DMS79 treated with DMSO at 0.1 percent for 48 hours (cell line): ENCODE measurements at regions not wholly inside any gene's neighbourhood (a gene's known extent, or its start where the extent isn't known, plus 50 kb on each side); places are given as distances from the start of the nearest gene placed in this dataset.

ENCODE experiments used
- DNase-seq: peaks from one replicate; lab custom pipeline; 2025; lab: John Stamatoyannopoulos, UW

DNA sequence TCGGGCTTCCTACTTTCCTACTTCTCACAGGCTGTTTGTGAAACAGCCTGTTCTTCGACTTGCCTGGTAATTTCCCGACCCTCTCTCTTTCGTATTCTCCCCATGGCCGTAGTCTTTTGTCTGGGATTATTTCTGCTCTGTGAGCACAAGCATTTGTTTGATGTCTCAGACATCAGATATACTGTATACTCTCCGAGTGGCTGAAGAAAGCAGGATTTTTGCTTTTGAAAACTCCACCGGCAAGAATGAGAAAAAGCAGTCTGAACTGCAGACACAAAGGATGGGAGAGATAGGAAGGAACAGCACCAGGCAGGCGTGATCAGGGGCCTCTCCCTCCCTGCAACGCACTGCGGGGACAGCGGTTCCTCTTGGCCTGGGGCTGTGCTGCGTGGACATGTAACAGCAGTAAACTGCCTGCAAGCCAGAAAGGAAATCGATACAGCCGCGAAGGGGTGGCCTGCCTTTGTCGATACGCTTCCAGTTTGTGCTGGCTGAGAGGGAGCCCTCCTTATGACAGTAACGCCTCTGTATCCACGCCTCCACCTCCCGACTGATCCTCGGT is 313.9 kb upstream of the TLE4 start:
- no peak for DNase-seq

DNA sequence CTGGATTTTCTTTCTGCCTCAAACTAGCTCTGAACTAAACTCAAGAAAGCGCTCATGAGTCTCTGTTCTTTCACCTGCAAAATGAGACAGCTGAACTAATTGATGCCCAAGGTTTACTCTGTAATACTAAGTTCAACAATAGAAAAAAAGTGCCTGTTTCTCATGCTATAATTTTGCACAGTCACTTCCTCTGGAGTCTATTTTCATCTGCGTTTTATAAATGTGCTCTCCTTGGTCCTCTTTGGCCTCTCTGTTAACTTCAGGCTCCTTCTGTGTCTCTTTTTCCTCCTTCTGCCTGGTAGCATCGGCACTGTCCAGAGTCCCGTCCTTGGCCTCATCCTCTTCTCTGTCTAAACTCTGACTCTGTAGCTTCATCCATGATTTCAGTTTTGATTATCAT is 311.9 kb upstream of the TLE4 start:
- no peak for DNase-seq

DNA sequence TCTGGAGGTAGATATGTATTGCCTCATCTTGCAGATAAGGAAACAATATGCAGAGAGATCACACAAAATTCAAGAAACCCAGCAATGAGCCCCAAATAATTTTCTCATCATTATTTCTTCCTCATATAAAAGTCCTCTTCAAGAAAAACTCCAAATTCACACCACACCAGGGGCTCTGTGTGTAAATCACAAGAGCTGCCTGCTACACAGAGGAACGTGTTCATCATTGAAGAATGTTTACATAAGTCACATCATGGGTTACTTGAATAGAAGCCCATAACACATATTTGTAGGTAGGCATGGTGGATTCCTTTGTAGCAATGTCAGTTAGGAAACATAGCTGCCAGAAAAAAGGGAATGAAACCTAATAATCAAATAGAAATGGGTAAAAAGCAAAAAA is 308.1 kb upstream of the TLE4 start:
- DNase-seq = no peak

DNA sequence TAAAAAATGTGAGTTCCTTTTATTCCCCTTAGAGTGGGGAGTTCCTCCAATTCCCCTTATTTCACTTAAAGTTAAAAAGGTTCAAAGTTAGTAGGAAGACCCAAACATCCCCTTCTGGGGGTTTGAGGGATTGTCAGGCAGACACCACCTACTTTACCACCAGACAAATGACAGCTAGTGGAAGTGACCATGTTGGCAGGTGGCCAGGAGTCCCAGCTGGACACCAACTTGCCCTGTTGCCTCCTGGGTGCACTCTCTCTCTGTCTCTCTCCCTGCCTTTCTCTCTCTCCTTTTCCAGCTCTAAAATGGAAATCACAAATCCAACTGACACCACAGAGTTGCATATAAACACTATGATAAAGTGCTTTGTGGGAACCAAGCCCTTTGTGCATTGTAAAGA is 307.7 kb upstream of the TLE4 start:
- no peak for DNase-seq

DNA sequence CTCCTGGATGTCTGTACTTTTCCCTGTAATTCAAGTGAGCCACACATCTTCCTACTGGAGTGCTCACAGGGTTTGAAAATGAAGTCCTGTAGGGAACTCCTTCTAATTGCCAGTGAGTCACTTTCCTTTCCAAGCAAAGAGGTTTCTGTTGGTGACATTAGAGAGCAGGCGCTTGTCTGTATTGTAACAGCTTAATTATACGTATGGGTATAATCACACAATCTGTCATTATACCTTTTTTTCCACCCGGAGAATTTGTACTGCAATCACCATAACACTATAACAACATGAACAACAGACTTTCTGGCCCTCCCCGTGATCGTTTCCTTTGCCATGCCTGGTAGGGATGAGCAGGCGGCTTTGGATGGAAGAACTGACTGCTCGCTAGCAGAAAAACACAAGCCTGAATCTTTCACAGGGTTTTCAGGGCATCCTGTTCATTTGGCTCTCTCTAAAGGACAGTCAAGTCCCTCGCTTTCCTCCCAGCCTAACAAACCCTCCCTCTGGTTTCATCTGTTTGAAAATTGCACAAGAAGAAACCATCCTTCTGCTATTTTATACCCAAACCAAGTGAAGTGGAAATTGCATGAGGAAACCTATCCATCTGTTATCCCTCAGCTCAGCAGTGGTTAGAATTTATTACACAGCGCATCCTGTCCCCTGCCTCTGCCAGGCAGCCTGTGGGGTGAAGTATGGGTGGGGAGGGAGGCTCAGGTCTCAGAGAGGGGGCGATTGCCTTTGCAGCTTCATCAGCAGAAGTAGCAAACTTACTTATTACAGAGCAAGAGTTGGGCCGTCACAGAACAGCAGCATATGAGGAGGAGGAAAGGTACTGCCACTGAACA is 307.0 kb upstream of the TLE4 start:
- DNase-seq = no peak

DNA sequence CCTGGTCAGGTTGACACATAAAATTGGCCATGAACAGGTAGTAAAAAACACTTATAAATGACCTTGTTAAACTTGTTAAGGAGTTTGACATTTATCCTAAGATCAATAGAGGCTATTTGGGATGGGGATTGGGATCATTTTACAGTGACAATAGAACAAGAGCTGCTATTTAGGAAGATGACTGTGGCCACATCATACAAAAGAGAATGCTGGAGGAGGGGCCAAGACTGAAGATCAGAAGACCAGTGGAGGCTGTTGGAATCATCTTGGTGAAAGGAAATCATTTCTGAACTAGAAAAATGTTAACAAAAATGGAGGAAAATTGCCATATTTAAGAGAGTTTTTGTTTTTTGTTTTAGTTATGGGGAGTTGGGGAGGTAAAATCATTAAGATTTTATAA is 304.8 kb upstream of the TLE4 start:
- DNase-seq = no peak

DNA sequence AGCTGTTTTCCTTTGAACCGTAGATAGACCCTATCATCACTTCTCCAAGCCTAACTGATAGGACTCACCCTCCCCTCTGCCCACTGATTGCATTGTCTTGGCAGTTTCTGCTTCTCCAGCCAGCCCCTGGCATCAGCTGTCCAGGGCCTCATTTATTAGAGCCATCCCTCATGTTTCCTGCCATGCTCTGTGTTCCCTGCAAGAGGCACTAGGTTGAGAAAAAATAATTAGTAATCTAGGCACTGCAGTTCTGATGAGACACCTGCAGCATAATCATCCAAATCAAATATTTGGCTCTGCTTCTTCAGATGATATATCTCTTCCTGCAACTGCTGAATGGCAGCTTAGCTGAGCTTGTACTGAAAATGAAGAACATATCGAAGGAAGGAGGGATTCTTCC is 303.0 kb upstream of the TLE4 start:
- no peak for DNase-seq

DNA sequence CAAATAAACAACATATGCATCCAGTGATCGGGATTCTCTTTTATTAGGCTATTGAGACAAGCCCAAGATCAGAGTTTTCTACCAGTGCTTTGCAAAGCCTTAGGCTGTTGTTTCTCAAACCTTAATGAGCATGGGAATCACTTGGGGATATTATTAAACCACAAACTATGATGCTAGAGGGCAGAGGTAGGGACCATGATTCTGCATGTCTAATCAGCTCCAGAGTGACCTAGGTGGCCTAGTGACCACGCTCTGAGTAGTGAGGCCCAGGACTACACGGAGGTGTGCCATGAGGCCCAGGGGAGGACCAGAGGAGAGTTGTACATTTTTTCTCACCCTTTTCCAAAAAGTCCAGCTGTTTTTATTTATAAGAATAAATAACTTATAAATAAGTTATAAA is 298.5 kb upstream of the TLE4 start:
- no peak for DNase-seq

DNA sequence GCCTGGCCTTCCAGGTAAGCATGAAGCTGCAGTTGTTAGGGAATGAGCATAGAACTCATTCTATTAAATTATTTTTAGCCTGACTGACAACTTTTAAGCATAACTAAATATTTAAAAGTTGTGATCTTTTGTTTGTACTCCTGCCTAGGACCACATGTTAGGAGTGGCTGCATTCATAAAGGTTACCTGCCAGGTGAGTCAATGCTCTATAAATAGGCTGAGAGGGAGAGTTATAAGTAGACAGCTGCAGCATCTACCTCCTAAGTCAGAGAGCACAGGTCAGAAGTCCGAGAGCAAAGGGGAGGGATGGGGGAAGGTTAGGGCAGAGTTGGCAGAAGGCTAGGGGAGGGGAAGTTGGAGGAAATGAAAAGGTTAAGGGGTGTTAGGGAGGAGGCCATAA is 292.4 kb upstream of the TLE4 start:
- DNase-seq = no peak

DNA sequence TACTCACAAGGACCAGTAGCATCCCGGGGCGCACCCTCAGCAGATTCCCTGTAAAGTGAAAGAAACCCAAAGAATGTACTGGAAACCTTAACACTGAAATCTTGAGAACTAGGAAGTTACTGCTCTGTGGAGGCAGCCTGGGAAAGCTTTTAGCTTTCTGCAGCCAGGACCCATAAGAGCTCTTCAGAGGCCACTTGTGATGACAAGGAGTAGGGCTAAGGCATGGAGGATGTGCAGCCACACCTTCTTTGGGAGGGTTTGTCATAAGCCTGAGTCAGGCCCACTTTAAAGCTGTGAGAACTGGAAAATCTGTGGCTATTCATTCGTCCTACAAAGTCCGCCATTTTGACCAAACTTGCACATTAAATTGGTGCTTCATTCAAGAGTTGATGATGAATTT is 291.1 kb upstream of the TLE4 start:
- peak; percentile 6 for DNase-seq

DNA sequence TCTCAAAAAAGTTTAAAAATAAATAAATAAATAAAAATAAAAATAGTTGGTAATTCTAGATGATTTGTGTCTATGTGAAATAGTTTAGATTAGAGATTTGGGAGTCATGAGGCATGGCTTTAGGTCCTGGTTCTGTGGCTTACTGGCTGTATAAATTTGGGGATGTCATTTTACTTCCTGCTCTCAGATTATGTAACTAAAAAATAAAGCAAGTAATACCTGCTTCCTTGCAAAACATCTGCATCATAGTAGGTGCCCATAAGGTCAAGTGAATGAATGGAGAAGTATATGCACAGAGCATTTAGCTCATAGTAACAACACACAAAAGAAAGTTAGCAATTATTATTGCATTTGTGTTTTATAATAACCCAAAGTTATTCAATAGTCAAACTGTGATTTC is 287.7 kb upstream of the TLE4 start:
- no peak for DNase-seq

DNA sequence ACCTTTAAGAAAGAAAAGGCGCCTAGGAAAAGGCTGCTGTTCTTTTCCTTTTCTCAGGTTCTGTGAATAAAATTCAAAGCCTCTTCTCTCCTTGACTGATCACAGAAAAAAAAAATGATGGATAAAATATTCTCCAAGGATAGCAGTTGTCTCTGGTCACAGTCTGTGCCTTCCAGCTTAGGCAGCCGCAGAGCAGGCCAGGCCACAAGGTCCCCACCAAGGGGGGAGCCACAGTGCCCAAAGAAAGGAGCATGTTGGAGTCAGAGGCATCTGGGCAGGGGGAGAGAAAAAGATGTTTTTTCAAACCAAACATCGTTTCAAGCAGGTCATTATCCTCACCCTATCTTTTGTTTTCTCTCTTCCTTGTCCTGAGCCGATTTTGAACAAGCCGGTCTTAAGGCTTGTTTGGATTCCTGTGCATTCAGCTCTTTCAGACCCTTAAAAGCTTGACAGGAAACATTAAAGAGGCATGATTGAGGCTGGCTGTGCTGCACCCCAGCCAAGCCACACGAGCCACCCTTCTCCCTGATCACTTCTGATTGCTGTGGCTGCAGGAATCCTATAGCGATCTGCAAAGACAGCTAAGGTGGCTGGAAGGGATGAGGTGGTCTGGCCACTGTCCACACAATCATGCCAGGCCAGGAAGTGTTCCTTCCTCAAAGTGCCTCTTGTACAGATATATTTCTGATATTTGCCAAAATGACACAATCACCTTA is 284.6 kb upstream of the TLE4 start:
- no peak for DNase-seq

DNA sequence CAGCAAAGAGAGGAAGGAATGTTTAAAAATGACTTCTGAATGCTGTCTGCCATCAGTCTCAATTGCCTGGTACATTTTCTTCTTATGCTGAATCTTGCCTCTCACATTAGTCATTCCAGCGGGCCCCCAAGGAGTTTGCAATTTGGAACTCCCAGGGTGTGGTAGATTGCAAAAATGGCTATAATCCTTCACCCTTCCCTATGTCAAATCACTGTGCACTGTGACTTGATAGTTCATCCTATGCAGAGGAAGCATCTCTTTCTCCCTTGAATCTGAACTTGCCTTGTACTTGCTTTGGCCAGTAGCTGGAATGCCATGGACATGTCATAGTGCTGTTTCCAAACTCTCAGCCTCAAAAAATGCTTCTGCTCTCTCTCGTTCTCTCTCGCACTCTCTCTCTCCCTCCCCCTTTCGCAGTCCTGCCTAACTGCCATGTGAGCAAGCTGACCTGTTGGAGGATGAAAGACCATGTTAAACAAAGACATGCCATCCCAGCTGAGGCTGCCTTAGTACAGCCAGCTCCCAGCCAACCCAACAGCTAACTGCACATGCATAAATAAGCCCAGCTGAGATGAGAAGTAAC is 284.0 kb upstream of the TLE4 start:
- no peak for DNase-seq

DNA sequence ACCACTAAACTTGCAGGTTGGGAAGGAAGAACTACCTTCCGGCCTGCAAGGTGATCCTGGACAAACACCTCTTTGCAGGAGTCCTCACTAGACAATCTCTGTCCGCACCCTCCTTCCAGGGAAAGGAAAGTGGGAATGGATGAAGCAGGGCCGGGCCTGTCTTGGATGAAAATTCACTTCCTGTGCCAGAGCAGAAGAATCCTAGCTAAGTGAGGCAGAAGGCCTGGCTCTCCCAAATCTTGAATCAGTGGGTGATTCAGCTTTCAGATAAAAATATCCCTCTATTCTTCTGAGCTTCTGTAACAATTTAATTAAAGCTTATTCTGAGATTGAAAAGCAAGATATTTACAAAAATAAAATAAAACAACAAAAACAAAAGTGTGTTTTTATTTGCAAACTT is 281.9 kb upstream of the TLE4 start:
- no peak for DNase-seq

DNA sequence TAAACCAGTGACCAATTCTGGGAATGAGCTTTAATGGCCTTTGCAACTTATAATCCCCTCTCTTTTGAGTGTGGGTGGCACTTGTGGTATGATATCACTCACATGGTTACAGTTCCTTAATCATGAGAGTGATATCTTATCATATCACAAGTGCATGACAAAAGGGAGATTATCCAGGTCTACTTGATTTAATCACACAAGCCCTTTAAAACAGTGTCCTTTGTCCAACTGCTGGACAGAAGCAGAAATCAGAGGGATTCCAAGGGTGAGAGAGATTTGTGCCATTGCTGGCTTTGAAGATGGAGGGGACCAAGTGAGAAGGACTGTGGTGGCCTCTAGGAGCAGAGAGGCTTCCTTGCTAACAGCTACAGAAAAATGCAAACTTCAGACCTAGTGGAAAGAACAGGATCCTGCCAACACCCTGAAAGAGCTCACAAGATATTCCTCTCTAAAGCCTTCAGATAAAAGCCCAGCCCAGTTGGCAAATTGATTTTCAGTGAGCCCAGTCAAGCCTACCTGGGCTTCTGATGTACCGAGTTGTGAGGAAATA is 279.0 kb upstream of the TLE4 start:
- DNase-seq = no peak

DNA sequence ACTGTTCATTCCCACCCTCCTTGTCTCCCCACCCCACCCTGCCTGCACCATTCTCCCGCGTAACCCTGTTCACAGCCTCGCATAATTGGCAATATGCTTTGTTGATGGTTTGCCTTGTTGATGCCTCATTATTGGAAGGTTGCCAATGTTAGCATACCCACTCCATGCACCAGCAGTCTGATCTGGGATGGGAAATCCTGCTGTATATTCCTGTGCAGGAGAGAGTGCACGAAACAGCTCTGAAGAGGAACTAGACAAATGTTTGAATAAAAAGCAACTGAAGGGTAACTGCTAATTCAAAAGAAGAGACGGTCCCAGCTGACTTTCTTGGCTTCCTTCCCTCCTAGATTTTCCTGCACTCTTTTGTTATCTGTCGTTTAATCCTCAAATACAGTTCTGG is 271.7 kb upstream of the TLE4 start:
- DNase-seq = peak; percentile 34

DNA sequence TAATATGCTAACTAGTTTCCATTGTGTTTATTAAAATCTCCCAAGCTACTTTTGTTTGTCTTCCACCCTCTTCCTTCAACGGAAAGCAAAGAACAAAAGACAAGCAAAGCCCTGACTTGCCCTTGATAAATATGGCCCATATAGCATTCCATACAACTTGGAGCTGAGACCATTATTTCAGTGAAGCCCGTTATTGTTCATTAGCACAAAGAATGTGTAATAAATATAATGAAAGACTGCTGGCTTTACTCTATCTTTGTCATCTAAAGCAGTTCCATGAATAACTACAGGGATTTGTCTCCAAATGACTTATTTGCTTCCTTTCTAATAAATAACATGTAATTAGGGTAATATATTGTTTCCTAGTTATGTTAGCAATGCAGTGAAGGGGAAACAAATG is 270.7 kb upstream of the TLE4 start:
- no peak for DNase-seq

DNA sequence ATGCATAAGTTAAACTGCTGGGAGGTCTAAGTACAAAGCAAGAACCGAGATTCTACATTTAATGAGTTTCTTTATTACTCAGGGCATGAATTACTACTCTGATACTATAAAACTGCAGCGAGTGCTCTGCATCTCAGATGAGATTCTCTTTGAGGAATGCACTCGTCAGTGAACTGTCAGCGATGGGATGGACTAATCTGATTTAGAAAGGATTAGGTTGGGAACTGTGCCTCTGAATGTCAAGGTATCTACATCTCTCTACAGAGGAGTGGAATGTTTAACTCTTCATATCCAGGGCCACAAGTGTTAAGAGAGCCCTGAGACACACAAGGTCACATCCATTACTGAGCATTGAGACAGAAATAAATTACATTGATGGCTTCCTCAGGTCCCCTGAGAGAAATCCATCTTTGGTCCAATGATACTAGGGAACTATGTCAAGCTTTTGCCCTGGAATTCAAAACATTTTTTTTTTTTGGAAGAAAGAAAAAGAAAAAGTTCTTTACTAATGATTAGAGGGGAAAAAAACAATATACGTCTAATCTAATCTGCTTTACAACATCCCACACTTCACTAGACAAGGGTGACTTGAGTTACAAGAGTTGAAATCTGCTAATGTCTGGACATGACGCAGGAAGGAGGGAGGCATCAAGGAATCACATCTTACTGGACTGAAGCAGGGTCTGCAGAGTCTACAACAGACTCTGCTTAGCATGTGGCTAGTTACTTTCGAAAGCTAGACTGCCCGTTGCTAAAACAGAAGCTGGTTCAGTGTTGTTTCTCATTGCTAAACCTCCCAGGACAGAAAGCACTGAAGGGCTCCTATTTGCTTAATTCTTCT is 270.0 kb upstream of the TLE4 start:
- DNase-seq = peak; percentile 0

DNA sequence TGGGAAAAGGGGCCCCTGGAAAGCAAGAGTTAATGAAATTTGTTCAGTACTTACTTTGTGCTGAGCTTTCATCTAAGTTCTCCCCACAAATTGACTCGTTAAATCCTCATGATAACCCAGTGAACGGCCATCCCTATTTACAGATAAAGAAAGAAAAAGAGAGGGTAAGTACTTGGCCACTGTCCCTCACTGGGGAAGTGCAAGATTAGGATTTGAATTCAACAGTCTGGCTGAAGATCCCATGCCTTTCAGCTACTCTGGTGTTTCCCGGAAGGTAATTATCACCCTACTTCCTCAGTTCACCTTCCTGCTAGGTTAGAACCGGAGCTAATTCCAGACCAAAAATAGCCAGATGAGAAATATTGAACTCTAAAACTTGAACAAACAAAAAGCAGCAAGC is 269.2 kb upstream of the TLE4 start:
- DNase-seq = no peak

DNA sequence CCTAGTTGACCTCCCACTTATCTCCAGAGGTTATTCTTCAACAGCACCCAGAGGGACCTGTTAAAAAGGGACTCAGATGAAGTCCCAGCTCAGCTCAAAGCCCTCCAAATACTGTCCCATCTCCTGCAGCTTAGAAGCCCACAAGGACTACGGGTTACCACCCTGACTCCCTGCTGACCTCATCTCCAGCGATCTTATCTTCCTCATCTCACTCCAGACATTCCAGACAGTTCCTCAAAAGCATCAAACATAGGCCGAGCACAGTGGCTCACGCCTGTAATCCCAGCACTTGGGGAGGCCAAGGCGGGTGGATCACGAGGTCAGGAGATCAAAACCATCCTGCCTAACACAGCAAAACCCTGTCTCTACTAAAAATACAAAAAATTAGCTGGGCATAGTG is 263.8 kb upstream of the TLE4 start:
- DNase-seq = no peak

DNA sequence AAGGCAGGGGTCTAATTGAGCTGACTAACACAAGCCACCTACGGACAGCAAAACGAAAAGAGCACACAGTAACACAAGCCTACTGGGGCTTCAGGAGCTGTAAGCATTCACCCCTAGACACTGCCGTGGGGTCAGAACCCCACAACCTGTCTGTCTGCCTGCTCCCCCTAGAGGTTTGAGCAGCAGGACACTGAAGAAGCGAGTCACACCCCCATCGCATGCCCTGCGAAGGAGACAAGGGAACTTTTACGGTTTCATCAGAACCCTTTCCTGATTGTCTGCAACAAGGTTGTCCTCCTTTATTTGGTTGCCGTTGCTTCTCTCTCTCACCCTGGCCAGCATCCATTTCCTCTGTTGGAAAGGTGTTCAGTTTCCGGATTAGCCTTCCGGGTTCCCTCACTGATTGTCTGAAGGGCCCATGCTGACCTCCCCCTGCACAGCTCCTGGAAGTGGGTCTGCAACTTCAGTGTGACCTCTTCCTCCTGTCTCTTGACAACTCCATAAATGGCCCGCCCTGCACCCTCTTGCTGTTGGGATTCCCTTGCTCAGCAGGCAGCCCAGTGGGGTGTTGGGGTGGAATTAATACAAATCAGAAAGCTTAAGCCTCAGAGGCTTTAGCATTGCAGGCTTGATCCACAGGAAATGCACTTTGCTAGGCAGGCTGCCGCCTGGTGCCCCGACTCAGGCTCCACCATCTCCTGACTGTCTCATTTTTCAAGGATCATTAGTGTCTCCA is 258.9 kb upstream of the TLE4 start:
- no peak for DNase-seq
